ENCODE measurements at regions not wholly inside any gene's neighbourhood (a gene's known extent, or its start where the extent isn't known, plus 50 kb on each side); places are given as distances from the start of the nearest gene placed in this dataset.

DNA sequence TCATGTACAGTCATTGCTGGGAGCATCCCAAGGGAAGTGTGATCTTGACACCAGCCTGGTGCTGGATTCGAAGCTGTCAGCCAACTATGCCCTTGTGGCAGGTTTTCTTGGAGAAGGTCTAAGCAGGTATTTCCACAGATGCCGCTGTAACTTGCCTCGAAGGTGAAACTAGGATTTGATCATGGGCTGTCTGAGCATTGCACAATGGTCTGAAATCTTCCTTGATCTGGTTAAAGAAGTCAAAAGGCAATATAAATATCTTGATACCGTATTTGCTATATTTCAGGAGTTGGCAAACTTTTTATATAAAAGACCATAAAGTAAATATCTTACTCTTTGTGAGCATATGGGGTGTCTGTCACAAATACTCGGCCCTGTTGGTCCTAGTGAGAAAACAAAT lies 206.8 kb downstream of the LYPLAL1 start:
- Mint-ChIP-seq H3K27me3 (ENCODE audit: insufficient read depth) (no peaks in the 10 kb centered on the region), H3K4me3 (no peak overlapping the region), H3K9me3 (no peaks in the 10 kb centered on the region), H3K36me3 (ENCODE audit: low read depth) (no peaks in the 10 kb centered on the region), H3K4me1 (peaks cover 3% of the 10 kb centered on the region), H3K27ac (no peak overlapping the region)
- Histone ChIP-seq H3K4me1 (ENCODE audit: control insufficient read depth, insufficient read depth, low read length) (no peaks in the 10 kb centered on the region), H3K36me3 (ENCODE audit: control insufficient read depth, insufficient read depth, low read length) (no peaks in the 10 kb centered on the region), H3K27ac (ENCODE audit: low read depth, low read length) (no peak overlapping the region), H3K4me3 (ENCODE audit: low read length) (no peak overlapping the region), H3K27me3 (ENCODE audit: control insufficient read depth, insufficient read depth, low read length, poor library complexity, severe bottlenecking) (no peaks in the 10 kb centered on the region), H3K9me3 (ENCODE audit: control insufficient read depth, low read length) (no peaks in the 10 kb centered on the region), H3K9ac (ENCODE audit: extremely low read depth, low read length, poor library complexity, severe bottlenecking) (no peak overlapping the region)
- TF ChIP-seq, protein P1, sequence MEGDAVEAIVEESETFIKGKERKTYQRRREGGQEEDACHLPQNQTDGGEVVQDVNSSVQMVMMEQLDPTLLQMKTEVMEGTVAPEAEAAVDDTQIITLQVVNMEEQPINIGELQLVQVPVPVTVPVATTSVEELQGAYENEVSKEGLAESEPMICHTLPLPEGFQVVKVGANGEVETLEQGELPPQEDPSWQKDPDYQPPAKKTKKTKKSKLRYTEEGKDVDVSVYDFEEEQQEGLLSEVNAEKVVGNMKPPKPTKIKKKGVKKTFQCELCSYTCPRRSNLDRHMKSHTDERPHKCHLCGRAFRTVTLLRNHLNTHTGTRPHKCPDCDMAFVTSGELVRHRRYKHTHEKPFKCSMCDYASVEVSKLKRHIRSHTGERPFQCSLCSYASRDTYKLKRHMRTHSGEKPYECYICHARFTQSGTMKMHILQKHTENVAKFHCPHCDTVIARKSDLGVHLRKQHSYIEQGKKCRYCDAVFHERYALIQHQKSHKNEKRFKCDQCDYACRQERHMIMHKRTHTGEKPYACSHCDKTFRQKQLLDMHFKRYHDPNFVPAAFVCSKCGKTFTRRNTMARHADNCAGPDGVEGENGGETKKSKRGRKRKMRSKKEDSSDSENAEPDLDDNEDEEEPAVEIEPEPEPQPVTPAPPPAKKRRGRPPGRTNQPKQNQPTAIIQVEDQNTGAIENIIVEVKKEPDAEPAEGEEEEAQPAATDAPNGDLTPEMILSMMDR (conservative IDR thresholded peaks at IDR 0.05), result no peak
- DNase-seq, result no peak
- 67 to 77% methylated on average over 3 to 5 of the region's 5 CpGs for WGBS, 2 experiments (ENCODE audit: insufficient coverage in 1 of 2, insufficient read length in 1 of 2)

DNA sequence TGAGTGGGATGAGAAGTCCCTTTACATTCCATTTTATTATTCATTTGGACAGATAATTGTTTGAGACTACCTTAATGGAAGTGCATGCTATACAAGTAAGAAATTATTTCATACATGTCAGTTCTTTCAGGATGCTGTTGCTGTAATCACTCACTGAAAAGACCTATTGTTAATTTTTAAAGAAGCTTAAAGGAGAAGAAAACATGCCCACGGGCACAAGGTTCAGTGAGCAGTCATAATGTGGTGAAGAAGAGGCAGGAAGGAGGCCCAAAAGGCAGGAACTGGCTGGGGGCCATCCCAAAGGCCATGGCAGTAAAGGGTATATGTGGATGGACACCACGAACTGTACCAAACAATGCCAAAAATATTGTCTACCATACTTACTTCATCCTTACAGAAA lies 206.0 kb downstream of the LYPLAL1 start:
- TF ChIP-seq, protein P1 (conservative IDR thresholded peaks at IDR 0.05), result no peak
- DNase-seq, result no peak
- Mint-ChIP-seq H3K4me1 (peaks cover 5% of the 10 kb centered on the region), H3K4me3 (no peak overlapping the region), H3K27ac (no peak overlapping the region), H3K36me3 (ENCODE audit: low read depth) (no peaks in the 10 kb centered on the region), H3K27me3 (ENCODE audit: insufficient read depth) (no peaks in the 10 kb centered on the region), H3K9me3 (no peaks in the 10 kb centered on the region)
- H3K4me1 ChIP-seq (ENCODE audit: control insufficient read depth, insufficient read depth, low read length), result no peaks in the 10 kb centered on the region
- H3K4me3 ChIP-seq (ENCODE audit: low read length), result no peak overlapping the region
- no peak overlapping the region for H3K27ac ChIP-seq (ENCODE audit: low read depth, low read length)
- no peaks in the 10 kb centered on the region for H3K27me3 ChIP-seq (ENCODE audit: control insufficient read depth, insufficient read depth, low read length, poor library complexity, severe bottlenecking)
- 85% methylated on average over 1 of the region's 2 CpGs; no CpG with 5 or more reads in 1 of the 2 experiments for WGBS, 2 experiments (ENCODE audit: insufficient coverage in 1 of 2, insufficient read length in 1 of 2)
- H3K9me3 ChIP-seq (ENCODE audit: control insufficient read depth, low read length), result no peaks in the 10 kb centered on the region
- H3K9ac ChIP-seq (ENCODE audit: extremely low read depth, low read length, poor library complexity, severe bottlenecking), result no peak overlapping the region
- H3K36me3 ChIP-seq (ENCODE audit: control insufficient read depth, insufficient read depth, low read length), result no peaks in the 10 kb centered on the region

DNA sequence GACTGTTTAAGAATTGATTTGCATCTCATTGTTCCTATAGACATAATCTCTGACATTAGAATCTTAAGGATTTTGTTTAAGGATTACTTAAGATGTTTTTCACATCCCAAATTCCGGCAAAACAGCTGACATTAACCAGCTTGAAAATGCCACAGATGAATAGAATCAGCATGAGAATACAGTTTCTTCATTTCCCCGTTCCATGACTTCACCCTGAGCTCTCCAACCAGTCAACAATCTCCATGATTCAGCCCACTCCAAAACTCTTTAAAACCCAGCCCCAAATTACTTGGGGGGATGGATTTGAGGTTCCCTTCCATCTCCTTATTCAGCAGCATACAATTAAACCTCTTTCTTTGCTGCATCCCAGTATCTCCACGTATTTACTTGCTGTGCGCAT lies 201.0 kb downstream of the LYPLAL1 start:
- 77 to 90% methylated on average over 3 to 4 of the region's 4 CpGs for WGBS, 2 experiments (ENCODE audit: insufficient coverage in 1 of 2, insufficient read length in 1 of 2)
- Mint-ChIP-seq H3K4me3 (no peak overlapping the region), H3K27ac (no peak overlapping the region), H3K4me1 (peaks cover 16% of the 10 kb centered on the region), H3K9me3 (no peaks in the 10 kb centered on the region), H3K36me3 (ENCODE audit: low read depth) (no peaks in the 10 kb centered on the region), H3K27me3 (ENCODE audit: insufficient read depth) (no peaks in the 10 kb centered on the region)
- H3K9me3 ChIP-seq (ENCODE audit: control insufficient read depth, low read length), result no peaks in the 10 kb centered on the region
- no peak overlapping the region for H3K4me3 ChIP-seq (ENCODE audit: low read length)
- H3K9ac ChIP-seq (ENCODE audit: extremely low read depth, low read length, poor library complexity, severe bottlenecking), result no peak overlapping the region
- TF ChIP-seq, protein P1 (conservative IDR thresholded peaks at IDR 0.05), result no peak
- no peak for DNase-seq
- H3K36me3 ChIP-seq (ENCODE audit: control insufficient read depth, insufficient read depth, low read length), result no peaks in the 10 kb centered on the region
- H3K27ac ChIP-seq (ENCODE audit: low read depth, low read length), result no peak overlapping the region
- H3K27me3 ChIP-seq (ENCODE audit: control insufficient read depth, insufficient read depth, low read length, poor library complexity, severe bottlenecking), result no peaks in the 10 kb centered on the region
- no peaks in the 10 kb centered on the region for H3K4me1 ChIP-seq (ENCODE audit: control insufficient read depth, insufficient read depth, low read length)
